HG03442 (cell line): ENCODE measurements at regions not wholly inside any gene's neighbourhood (a gene's known extent, or its start where the extent isn't known, plus 50 kb on each side); places are given as distances from the start of the nearest gene placed in this dataset.

Experiments
- ATAC-seq: cut with Tn5 transposase; IDR thresholded peaks from one replicate; pipeline ENCODE4 v1.9.1; 2021; ENCODE audit warnings: mild to moderate bottlenecking, moderate library complexity; ENCODE audit not compliant: unreplicated experiment

GRCh38 chr15:81625896-81626295 lies 251.9 kb upstream of the TMC3 start:
- ATAC-seq: no peak

- no peak for ATAC-seq
Observed at GRCh38 chr15:81619002-81619401, 245.0 kb upstream of the TMC3 start.

GRCh38 chr15:81612631-81613030 lies 238.6 kb upstream of the TMC3 start:
- ATAC-seq: no peak

- ATAC-seq: no peak
Observed at GRCh38 chr15:81611679-81612078, 237.7 kb upstream of the TMC3 start.

- ATAC-seq: no peak
Observed at GRCh38 chr15:81608309-81608829, 234.4 kb upstream of the TMC3 start.

- ATAC-seq: no peak
Observed at GRCh38 chr15:81604713-81605112, 230.7 kb upstream of the TMC3 start.

- no peak for ATAC-seq
Observed at GRCh38 chr15:81596159-81596865, 222.3 kb upstream of the TMC3 start.

GRCh38 chr15:81595752-81596151 lies 221.7 kb upstream of the TMC3 start:
- no peak for ATAC-seq

- no peak for ATAC-seq
Observed at GRCh38 chr15:81589671-81590070, 215.7 kb upstream of the TMC3 start.

- no peak for ATAC-seq
Observed at GRCh38 chr15:81575436-81576123, 201.6 kb upstream of the TMC3 start.

- no peak for ATAC-seq
Observed at GRCh38 chr15:81573098-81573746, 199.2 kb upstream of the TMC3 start.

- no peak for ATAC-seq
Observed at GRCh38 chr15:81572190-81572589, 198.2 kb upstream of the TMC3 start.

GRCh38 chr15:81569286-81570080 lies 195.5 kb upstream of the TMC3 start:
- ATAC-seq: no peak

- no peak for ATAC-seq
Observed at GRCh38 chr15:81567924-81568323, 193.9 kb upstream of the TMC3 start.

GRCh38 chr15:81562986-81563385 lies 189.0 kb upstream of the TMC3 start:
- ATAC-seq: no peak

GRCh38 chr15:81560405-81560804 lies 186.4 kb upstream of the TMC3 start:
- ATAC-seq: no peak

- no peak for ATAC-seq
Observed at GRCh38 chr15:81558056-81558455, 184.0 kb upstream of the TMC3 start.

- ATAC-seq: no peak
Observed at GRCh38 chr15:81555346-81555745, 181.3 kb upstream of the TMC3 start.

GRCh38 chr15:81548365-81549130 lies 174.5 kb upstream of the TMC3 start:
- no peak for ATAC-seq

GRCh38 chr15:81547521-81548132 lies 173.6 kb upstream of the TMC3 start:
- no peak for ATAC-seq
